Osteoblast (primary cell): ENCODE measurements at regions not wholly inside any gene's neighbourhood (a gene's known extent, or its start where the extent isn't known, plus 50 kb on each side); places are given as distances from the start of the nearest gene placed in this dataset.
A peak's percentile ranks its signal among the peaks of the same experiment; 100 is the strongest.

Experiments used
- DNase-seq: peaks from one replicate; pipeline ENCODE4 v3.0.0; 2011; ENCODE audit warnings: low spot score, mixed read lengths; ENCODE audit not compliant: insufficient read length; ENCODE audit errors: missing footprints
- H2AFZ ChIP-seq: 2 replicates; pipeline ENCODE4 v1.6.0; 2011; ENCODE audit warnings: mild to moderate bottlenecking, low read length
- H3K27ac ChIP-seq: 2 replicates; pipeline ENCODE4 v1.5.1; 2011; ENCODE audit warnings: mild to moderate bottlenecking, low read depth, low read length, moderate library complexity
- H3K27me3 ChIP-seq: 2 replicates; pipeline ENCODE4 v1.6.0; 2012; ENCODE audit warnings: mild to moderate bottlenecking, control low read depth, inconsistent platforms, low read length, moderate library complexity; ENCODE audit not compliant: insufficient read depth
- H3K36me3 ChIP-seq: 2 replicates; pipeline ENCODE4 v1.5.1; 2011; ENCODE audit warnings: mild to moderate bottlenecking, low read length, control low read depth, moderate library complexity; ENCODE audit not compliant: insufficient read depth
- H3K4me1 ChIP-seq: 2 replicates; pipeline ENCODE4 v1.5.1; 2011; ENCODE audit warnings: mild to moderate bottlenecking, low read length, control low read depth, moderate library complexity; ENCODE audit not compliant: insufficient read depth
- H3K4me2 ChIP-seq: 2 replicates; pipeline ENCODE4 v1.6.0; 2011; ENCODE audit warnings: mild to moderate bottlenecking, low read length; ENCODE audit not compliant: insufficient read depth
- H3K4me3 ChIP-seq: fragments of 200-600 bp; sonication (generic); 3 replicates; pipeline ENCODE4 v1.5.1; 2012; ENCODE audit warnings: mild to moderate bottlenecking, low read length, inconsistent platforms; ENCODE audit not compliant: insufficient read depth
- H3K79me2 ChIP-seq: 2 replicates; pipeline ENCODE4 v1.6.0; 2012; ENCODE audit warnings: mild to moderate bottlenecking, low read length, control low read depth, inconsistent platforms; ENCODE audit not compliant: insufficient read depth
- H3K9me3 ChIP-seq: 2 replicates; pipeline ENCODE4 v1.5.1; 2011; ENCODE audit warnings: low read depth, low read length, control low read depth
- H4K20me1 ChIP-seq: 2 replicates; pipeline ENCODE4 v1.6.0; 2012; ENCODE audit warnings: mild to moderate bottlenecking, low read length, control low read depth; ENCODE audit not compliant: insufficient read depth
- TF ChIP-seq, protein P1 (sequence below): IDR thresholded peaks from 2 replicates; pipeline ENCODE4 v1.5.1; 2011; ENCODE audit warnings: mild to moderate bottlenecking, low read depth, low read length, moderate library complexity; ENCODE audit errors: extremely low read depth

GRCh38 chr2:7419814-7420311 lies 502.7 kb downstream of the RNF144A start:
- H2AFZ ChIP-seq = no peak overlapping the region
- H3K27ac ChIP-seq = no peak overlapping the region
- H3K27me3 ChIP-seq = no peaks in the 10 kb centered on the region
- H3K36me3 ChIP-seq = no peaks in the 10 kb centered on the region
- no peaks in the 10 kb centered on the region for H4K20me1 ChIP-seq
- TF ChIP-seq, protein P1, sequence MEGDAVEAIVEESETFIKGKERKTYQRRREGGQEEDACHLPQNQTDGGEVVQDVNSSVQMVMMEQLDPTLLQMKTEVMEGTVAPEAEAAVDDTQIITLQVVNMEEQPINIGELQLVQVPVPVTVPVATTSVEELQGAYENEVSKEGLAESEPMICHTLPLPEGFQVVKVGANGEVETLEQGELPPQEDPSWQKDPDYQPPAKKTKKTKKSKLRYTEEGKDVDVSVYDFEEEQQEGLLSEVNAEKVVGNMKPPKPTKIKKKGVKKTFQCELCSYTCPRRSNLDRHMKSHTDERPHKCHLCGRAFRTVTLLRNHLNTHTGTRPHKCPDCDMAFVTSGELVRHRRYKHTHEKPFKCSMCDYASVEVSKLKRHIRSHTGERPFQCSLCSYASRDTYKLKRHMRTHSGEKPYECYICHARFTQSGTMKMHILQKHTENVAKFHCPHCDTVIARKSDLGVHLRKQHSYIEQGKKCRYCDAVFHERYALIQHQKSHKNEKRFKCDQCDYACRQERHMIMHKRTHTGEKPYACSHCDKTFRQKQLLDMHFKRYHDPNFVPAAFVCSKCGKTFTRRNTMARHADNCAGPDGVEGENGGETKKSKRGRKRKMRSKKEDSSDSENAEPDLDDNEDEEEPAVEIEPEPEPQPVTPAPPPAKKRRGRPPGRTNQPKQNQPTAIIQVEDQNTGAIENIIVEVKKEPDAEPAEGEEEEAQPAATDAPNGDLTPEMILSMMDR = no peak
- H3K4me2 ChIP-seq = no peak overlapping the region
- H3K79me2 ChIP-seq = no peaks in the 10 kb centered on the region
- H3K9me3 ChIP-seq = no peaks in the 10 kb centered on the region
- H3K4me3 ChIP-seq = no peak overlapping the region
- no peaks in the 10 kb centered on the region for H3K4me1 ChIP-seq
- DNase-seq = no peak

DNA sequence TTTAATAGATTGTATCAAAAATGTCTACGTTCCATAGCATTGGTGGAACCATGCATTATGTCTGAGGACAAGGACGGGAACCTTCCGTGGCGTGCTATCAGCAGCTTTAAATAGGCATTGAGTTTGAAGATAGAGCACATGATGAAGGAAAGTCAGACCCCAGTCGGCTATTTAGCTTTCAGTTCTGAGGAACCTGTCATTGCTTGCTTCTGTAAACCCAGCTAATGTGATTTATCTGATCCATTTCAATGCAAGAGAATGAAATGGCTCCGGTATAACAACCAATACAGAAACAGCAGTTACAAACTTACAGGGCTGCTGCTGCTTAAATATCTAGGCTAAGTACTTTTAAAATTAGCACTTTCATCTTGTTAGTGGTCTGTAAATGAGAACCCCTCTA lies 503.3 kb downstream of the RNF144A start:
- TF ChIP-seq, protein P1 = no peak
- Histone ChIP-seq H3K4me3 (no peak overlapping the region), H3K4me1 (no peaks in the 10 kb centered on the region), H3K27ac (no peak overlapping the region), H3K4me2 (no peak overlapping the region), H3K9me3 (no peaks in the 10 kb centered on the region), H3K36me3 (no peaks in the 10 kb centered on the region), H4K20me1 (no peaks in the 10 kb centered on the region), H2AFZ (no peak overlapping the region), H3K79me2 (no peaks in the 10 kb centered on the region), H3K27me3 (peaks cover under 1% of the 10 kb centered on the region)
- no peak for DNase-seq

DNA sequence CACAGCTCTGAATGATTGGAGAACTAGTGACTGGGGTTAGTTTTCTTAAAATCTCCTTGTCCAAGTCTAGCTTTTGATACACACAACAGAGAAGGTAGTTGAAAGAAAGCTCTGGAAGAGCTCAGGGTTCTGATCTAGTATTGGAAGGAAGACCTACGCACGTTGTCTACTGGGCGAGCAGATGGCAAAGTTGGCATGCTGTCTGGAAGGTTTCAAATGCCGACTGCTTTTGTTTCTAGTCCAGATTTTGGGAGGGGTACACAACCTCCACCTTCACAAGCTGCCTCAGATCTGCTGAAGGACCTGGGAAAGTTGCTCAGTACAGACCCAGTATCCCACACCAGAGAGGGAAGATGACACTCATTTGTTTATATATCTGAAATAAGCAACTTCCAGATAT lies 507.3 kb downstream of the RNF144A start:
- no peaks in the 10 kb centered on the region for H3K9me3 ChIP-seq
- H3K79me2 ChIP-seq = no peaks in the 10 kb centered on the region
- no peak for DNase-seq
- H3K27me3 ChIP-seq = peaks cover 5% of the 10 kb centered on the region
- H3K36me3 ChIP-seq = no peaks in the 10 kb centered on the region
- TF ChIP-seq, protein P1 = no peak
- H3K4me2 ChIP-seq = no peak overlapping the region
- no peaks in the 10 kb centered on the region for H4K20me1 ChIP-seq
- H3K4me1 ChIP-seq = no peaks in the 10 kb centered on the region
- H3K4me3 ChIP-seq = no peak overlapping the region
- H2AFZ ChIP-seq = no peak overlapping the region
- no peak overlapping the region for H3K27ac ChIP-seq

GRCh38 chr2:7427293-7428060 lies 510.3 kb downstream of the RNF144A start:
- Histone ChIP-seq H2AFZ (no peak overlapping the region), H3K36me3 (no peaks in the 10 kb centered on the region), H4K20me1 (no peaks in the 10 kb centered on the region)

More at GRCh38 chr2:7427293-7428060, 510.3 kb downstream of the RNF144A start:
- DNase-seq = peak; percentile 84
- Histone ChIP-seq H3K4me2 (no peak overlapping the region), H3K4me3 (no peak overlapping the region), H3K79me2 (no peaks in the 10 kb centered on the region), H3K4me1 (no peaks in the 10 kb centered on the region), H3K27ac (no peak overlapping the region), H3K9me3 (no peaks in the 10 kb centered on the region), H3K27me3 (peaks cover 11% of the 10 kb centered on the region)
- TF ChIP-seq, protein P1 = peak; percentile 62
